ENCODE measurements at regions not wholly inside any gene's neighbourhood (a gene's known extent, or its start where the extent isn't known, plus 50 kb on each side); places are given as distances from the start of the nearest gene placed in this dataset.

GRCh38 chr1:217373761-217374701 is 256.9 kb downstream of the GPATCH2 start:
- DNase-seq (ENCODE audit: low read depth in 2 of 2): no peak

GRCh38 chr1:217372049-217372970 is 258.6 kb downstream of the GPATCH2 start:
- DNase-seq (ENCODE audit: low read depth in 2 of 2): no peak

- DNase-seq (ENCODE audit: low read depth in 2 of 2): no peak
Measured at GRCh38 chr1:217370757-217371156, 260.1 kb downstream of the GPATCH2 start.

- no peak for DNase-seq (ENCODE audit: low read depth in 2 of 2)
Measured at GRCh38 chr1:217369996-217370551, 260.8 kb downstream of the GPATCH2 start.

- DNase-seq (ENCODE audit: low read depth in 2 of 2): no peak
Measured at GRCh38 chr1:217369271-217369981, 261.5 kb downstream of the GPATCH2 start.

- no peak for DNase-seq (ENCODE audit: low read depth in 2 of 2)
Measured at GRCh38 chr1:217364220-217364619, 266.7 kb downstream of the GPATCH2 start.

GRCh38 chr1:217363319-217363718 is 267.6 kb downstream of the GPATCH2 start:
- DNase-seq (ENCODE audit: low read depth in 2 of 2): no peak

GRCh38 chr1:217360510-217360909 is 270.4 kb downstream of the GPATCH2 start:
- no peak for DNase-seq (ENCODE audit: low read depth in 2 of 2)

- no peak for DNase-seq (ENCODE audit: low read depth in 2 of 2)
Measured at GRCh38 chr1:217354895-217355294, 276.0 kb downstream of the GPATCH2 start.

- no peak for DNase-seq (ENCODE audit: low read depth in 2 of 2)
Measured at GRCh38 chr1:217348960-217349664, 281.8 kb downstream of the GPATCH2 start.

- DNase-seq (ENCODE audit: low read depth in 2 of 2): no peak
Measured at GRCh38 chr1:217344712-217345111, 286.2 kb downstream of the GPATCH2 start.

GRCh38 chr1:217343907-217344306 is 287.0 kb downstream of the GPATCH2 start:
- no peak for DNase-seq (ENCODE audit: low read depth in 2 of 2)

- no peak for DNase-seq (ENCODE audit: low read depth in 2 of 2)
Measured at GRCh38 chr1:217342105-217342504, 288.8 kb downstream of the GPATCH2 start.

GRCh38 chr1:217336724-217337123 is 294.2 kb downstream of the GPATCH2 start:
- DNase-seq (ENCODE audit: low read depth in 2 of 2): no peak

- no peak for DNase-seq (ENCODE audit: low read depth in 2 of 2)
Measured at GRCh38 chr1:217333939-217334338, 297.0 kb downstream of the GPATCH2 start.

GRCh38 chr1:217332431-217333065 is 298.3 kb downstream of the GPATCH2 start:
- DNase-seq (ENCODE audit: low read depth in 2 of 2): no peak

GRCh38 chr1:217331698-217332097 is 299.2 kb downstream of the GPATCH2 start:
- no peak for DNase-seq (ENCODE audit: low read depth in 2 of 2)

GRCh38 chr1:217327901-217328300 is 303.0 kb downstream of the GPATCH2 start:
- DNase-seq (ENCODE audit: low read depth in 2 of 2): no peak

- DNase-seq (ENCODE audit: low read depth in 2 of 2): no peak
Measured at GRCh38 chr1:217322834-217323233, 308.1 kb downstream of the GPATCH2 start.

GRCh38 chr1:217315346-217315745 is 315.5 kb downstream of the GPATCH2 start:
- no peak for DNase-seq (ENCODE audit: low read depth in 2 of 2)

Data from stimulated activated CD8-positive, alpha-beta memory T cell treated with anti-CD3 and anti-CD28 coated beads, Interleukin-2, amount 100 ng/mL, for 48 hours (primary cell).